ENCODE measurements at regions not wholly inside any gene's neighbourhood (a gene's known extent, or its start where the extent isn't known, plus 50 kb on each side); places are given as distances from the start of the nearest gene placed in this dataset.

DNA sequence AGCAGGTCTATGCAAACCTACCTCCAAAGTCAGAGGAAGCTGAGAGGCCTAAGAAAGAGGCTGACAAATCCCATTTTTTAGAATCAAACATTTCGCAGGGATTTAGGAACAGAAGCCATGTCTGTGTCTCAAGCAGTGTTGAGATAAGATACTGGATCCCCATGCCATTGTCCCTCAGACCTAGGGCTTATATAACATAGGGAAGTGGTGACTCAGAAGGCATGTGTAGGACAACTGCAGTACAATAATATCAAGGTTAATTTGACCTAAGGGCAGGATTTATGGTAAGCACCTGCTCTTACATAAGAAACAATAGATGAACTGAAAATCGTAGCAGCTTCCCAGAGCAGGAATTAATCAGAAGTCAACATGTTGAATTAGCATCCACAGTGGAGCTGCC lies 459.4 kb downstream of the ANXA1 start:
- H3K27ac Mint-ChIP-seq = no peak overlapping the region
- no peak for ATAC-seq (ENCODE audit: low read depth)
- TF ChIP-seq, protein P1, sequence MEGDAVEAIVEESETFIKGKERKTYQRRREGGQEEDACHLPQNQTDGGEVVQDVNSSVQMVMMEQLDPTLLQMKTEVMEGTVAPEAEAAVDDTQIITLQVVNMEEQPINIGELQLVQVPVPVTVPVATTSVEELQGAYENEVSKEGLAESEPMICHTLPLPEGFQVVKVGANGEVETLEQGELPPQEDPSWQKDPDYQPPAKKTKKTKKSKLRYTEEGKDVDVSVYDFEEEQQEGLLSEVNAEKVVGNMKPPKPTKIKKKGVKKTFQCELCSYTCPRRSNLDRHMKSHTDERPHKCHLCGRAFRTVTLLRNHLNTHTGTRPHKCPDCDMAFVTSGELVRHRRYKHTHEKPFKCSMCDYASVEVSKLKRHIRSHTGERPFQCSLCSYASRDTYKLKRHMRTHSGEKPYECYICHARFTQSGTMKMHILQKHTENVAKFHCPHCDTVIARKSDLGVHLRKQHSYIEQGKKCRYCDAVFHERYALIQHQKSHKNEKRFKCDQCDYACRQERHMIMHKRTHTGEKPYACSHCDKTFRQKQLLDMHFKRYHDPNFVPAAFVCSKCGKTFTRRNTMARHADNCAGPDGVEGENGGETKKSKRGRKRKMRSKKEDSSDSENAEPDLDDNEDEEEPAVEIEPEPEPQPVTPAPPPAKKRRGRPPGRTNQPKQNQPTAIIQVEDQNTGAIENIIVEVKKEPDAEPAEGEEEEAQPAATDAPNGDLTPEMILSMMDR (IDR thresholded peaks at IDR 0.05) = no peak
- TF ChIP-seq EZH2 (IDR thresholded peaks at IDR 0.05; ENCODE audit: borderline replicate concordance, insufficient read depth, low read depth, low read length, poor library complexity, severe bottlenecking) = no peak
- no peak overlapping the region for H3K4me2 ChIP-seq (replicated peaks; ENCODE audit: low read depth, low read length, poor library complexity, severe bottlenecking)
- no peaks in the 10 kb centered on the region for H3K27me3 Mint-ChIP-seq
- CTCF ChIA-PET = no interaction called here
- H3K4me3 Mint-ChIP-seq = no peak overlapping the region
- no peaks in the 10 kb centered on the region for H3K4me1 Mint-ChIP-seq
- no peaks in the 10 kb centered on the region for H3K79me2 ChIP-seq (ENCODE audit: control insufficient read depth, insufficient read depth, low read length)
- no peaks in the 10 kb centered on the region for H3K36me3 ChIP-seq (replicated peaks in 1 of 2; ENCODE audit: control extremely low read depth in 1 of 2, control insufficient read depth in 1 of 2, extremely low read depth in 1 of 2, insufficient read depth in 2 of 2, low read length in 1 of 2)
- no peaks in the 10 kb centered on the region for H3K9me3 ChIP-seq (ENCODE audit: control extremely low read depth in 1 of 3, control insufficient read depth in 2 of 3, insufficient read depth in 1 of 3, low read length in 2 of 3)
- no peaks in the 10 kb centered on the region for H3K4me1 ChIP-seq (ENCODE audit: control insufficient read depth in 2 of 2, insufficient read depth in 2 of 2, low read length in 2 of 2)
- no peaks in the 10 kb centered on the region for H3K9me3 Mint-ChIP-seq (ENCODE audit: insufficient read depth)
- H2AFZ ChIP-seq (ENCODE audit: insufficient read depth, low read depth, low read length, poor library complexity, severe bottlenecking) = no peak overlapping the region
- WGBS (ENCODE audit: insufficient coverage) = 27% methylated on average over 1 of the region's 2 CpGs
- H3K27ac ChIP-seq (ENCODE audit: low read length in 2 of 2) = no peak overlapping the region
- no peak for DNase-seq
- intact Hi-C loops (cut with micrococcal nuclease) = no loop called here
- no peak overlapping the region for H3K9ac ChIP-seq (ENCODE audit: low read length)
- H3K4me3 ChIP-seq (ENCODE audit: control extremely low read depth in 1 of 5, extremely low read depth in 1 of 5, insufficient read depth in 1 of 5, low read depth in 2 of 5, low read length in 4 of 5) = no peak overlapping the region
- no peaks in the 10 kb centered on the region for H4K20me1 ChIP-seq (ENCODE audit: control insufficient read depth, insufficient read depth, low read length, poor library complexity, severe bottlenecking)
- H3K27me3 ChIP-seq (replicated peaks in 1 of 4; ENCODE audit: control extremely low read depth in 1 of 4, control insufficient read depth in 3 of 4, insufficient read depth in 4 of 4, low read length in 3 of 4) = no peaks in the 10 kb centered on the region
- POLR2A ChIA-PET = no interaction called here

DNA sequence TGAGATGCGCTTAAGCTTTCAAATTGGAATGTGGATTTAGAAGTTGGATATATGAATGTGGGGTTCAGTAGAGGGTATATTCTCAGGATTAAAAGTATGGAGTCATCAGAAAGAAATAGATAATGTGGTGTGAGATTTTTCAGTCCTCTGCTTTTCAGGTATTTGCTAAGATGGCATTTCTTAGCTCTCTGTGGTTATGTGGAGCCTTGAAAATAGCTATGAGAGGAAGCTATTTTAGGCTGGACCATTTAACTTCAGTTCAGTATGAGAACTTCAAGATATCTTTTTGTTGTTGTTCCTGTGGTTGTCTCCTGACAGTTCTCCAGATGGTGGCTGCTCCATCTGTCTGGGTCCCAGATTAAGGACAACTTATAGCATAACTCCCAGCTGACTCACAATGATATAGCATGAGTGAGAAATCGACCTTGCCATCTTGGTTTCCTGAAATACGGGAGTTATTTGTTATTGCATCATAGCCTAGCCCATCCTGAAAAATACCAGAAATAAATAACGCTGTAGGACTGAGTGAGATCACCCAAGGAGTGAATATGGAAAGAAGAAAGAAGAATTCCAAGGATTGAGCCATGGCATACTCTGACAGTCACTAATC lies 461.5 kb downstream of the ANXA1 start:
- no peak overlapping the region for H3K27ac Mint-ChIP-seq
- DNase-seq (no peak), ATAC-seq (ENCODE audit: low read depth) (no peak)
- H3K9ac ChIP-seq (ENCODE audit: low read length) = no peak overlapping the region
- H3K9me3 Mint-ChIP-seq (ENCODE audit: insufficient read depth) = no peaks in the 10 kb centered on the region
- H3K27ac ChIP-seq (ENCODE audit: low read length in 2 of 2) = no peak overlapping the region
- H3K27me3 ChIP-seq (replicated peaks in 1 of 4; ENCODE audit: control extremely low read depth in 1 of 4, control insufficient read depth in 3 of 4, insufficient read depth in 4 of 4, low read length in 3 of 4) = no peaks in the 10 kb centered on the region
- no peaks in the 10 kb centered on the region for H3K79me2 ChIP-seq (ENCODE audit: control insufficient read depth, insufficient read depth, low read length)
- TF ChIP-seq, protein P1 (IDR thresholded peaks at IDR 0.05) = no peak
- TF ChIP-seq EZH2 (IDR thresholded peaks at IDR 0.05; ENCODE audit: borderline replicate concordance, insufficient read depth, low read depth, low read length, poor library complexity, severe bottlenecking) = no peak
- WGBS (ENCODE audit: insufficient coverage) = 100% methylated on average over 1 of the region's 4 CpGs
- no peaks in the 10 kb centered on the region for H4K20me1 ChIP-seq (ENCODE audit: control insufficient read depth, insufficient read depth, low read length, poor library complexity, severe bottlenecking)
- no peaks in the 10 kb centered on the region for H3K9me3 ChIP-seq (ENCODE audit: control extremely low read depth in 1 of 3, control insufficient read depth in 2 of 3, insufficient read depth in 1 of 3, low read length in 2 of 3)
- no peaks in the 10 kb centered on the region for H3K4me1 Mint-ChIP-seq
- H3K27me3 Mint-ChIP-seq = no peaks in the 10 kb centered on the region
- POLR2A ChIA-PET = no interaction called here
- no peak overlapping the region for H3K4me3 ChIP-seq (ENCODE audit: control extremely low read depth in 1 of 5, extremely low read depth in 1 of 5, insufficient read depth in 1 of 5, low read depth in 2 of 5, low read length in 4 of 5)
- no peak overlapping the region for H3K4me2 ChIP-seq (replicated peaks; ENCODE audit: low read depth, low read length, poor library complexity, severe bottlenecking)
- intact Hi-C loops (cut with micrococcal nuclease) = no loop called here
- no peak overlapping the region for H2AFZ ChIP-seq (ENCODE audit: insufficient read depth, low read depth, low read length, poor library complexity, severe bottlenecking)
- no peaks in the 10 kb centered on the region for H3K36me3 ChIP-seq (replicated peaks in 1 of 2; ENCODE audit: control extremely low read depth in 1 of 2, control insufficient read depth in 1 of 2, extremely low read depth in 1 of 2, insufficient read depth in 2 of 2, low read length in 1 of 2)
- no peaks in the 10 kb centered on the region for H3K4me1 ChIP-seq (ENCODE audit: control insufficient read depth in 2 of 2, insufficient read depth in 2 of 2, low read length in 2 of 2)
- no peak overlapping the region for H3K4me3 Mint-ChIP-seq
- CTCF ChIA-PET = no interaction called here
